ENCODE measurements at regions not wholly inside any gene's neighbourhood (a gene's known extent, or its start where the extent isn't known, plus 50 kb on each side); places are given as distances from the start of the nearest gene placed in this dataset.

DNA sequence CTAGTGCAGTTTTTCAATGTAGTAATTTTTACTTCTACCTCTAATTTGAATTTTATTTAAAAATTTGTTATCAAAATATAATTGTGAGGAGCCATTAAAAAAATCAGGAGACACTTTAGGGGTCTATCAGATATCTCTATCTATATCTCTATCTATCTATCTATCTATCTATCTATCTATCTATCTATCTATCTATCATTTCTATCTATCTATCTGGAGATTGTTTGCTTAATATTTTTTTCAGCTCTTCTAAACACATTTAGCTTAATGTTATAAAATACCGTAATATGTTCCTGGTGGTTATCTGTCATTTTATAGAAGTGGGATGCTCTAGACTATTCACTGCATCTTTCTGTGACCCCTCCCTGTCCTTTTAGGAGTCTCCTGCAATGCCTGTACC is 193.7 kb upstream of the P2RY1 start:
- TF ChIP-seq, protein P1, sequence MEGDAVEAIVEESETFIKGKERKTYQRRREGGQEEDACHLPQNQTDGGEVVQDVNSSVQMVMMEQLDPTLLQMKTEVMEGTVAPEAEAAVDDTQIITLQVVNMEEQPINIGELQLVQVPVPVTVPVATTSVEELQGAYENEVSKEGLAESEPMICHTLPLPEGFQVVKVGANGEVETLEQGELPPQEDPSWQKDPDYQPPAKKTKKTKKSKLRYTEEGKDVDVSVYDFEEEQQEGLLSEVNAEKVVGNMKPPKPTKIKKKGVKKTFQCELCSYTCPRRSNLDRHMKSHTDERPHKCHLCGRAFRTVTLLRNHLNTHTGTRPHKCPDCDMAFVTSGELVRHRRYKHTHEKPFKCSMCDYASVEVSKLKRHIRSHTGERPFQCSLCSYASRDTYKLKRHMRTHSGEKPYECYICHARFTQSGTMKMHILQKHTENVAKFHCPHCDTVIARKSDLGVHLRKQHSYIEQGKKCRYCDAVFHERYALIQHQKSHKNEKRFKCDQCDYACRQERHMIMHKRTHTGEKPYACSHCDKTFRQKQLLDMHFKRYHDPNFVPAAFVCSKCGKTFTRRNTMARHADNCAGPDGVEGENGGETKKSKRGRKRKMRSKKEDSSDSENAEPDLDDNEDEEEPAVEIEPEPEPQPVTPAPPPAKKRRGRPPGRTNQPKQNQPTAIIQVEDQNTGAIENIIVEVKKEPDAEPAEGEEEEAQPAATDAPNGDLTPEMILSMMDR (IDR thresholded peaks at IDR 0.05; ENCODE audit: low read depth, low read length, poor library complexity, severe bottlenecking): no peak
- no peak for TF ChIP-seq EZH2phosphoT487 (IDR thresholded peaks at IDR 0.05; ENCODE audit: borderline replicate concordance, low read length)
